ENCODE measurements at regions not wholly inside any gene's neighbourhood (a gene's known extent, or its start where the extent isn't known, plus 50 kb on each side); places are given as distances from the start of the nearest gene placed in this dataset.

- TF ChIP-seq MXI1 (conservative IDR thresholded peaks at IDR 0.05; ENCODE audit: poor library complexity, severe bottlenecking): no peak
- no peak for TF ChIP-seq RAD21 (conservative IDR thresholded peaks at IDR 0.05)
- TF ChIP-seq EZH2 (IDR thresholded peaks at IDR 0.05; ENCODE audit: borderline replicate concordance, insufficient read depth, low read length, poor library complexity, severe bottlenecking): no peak
- Histone ChIP-seq H3K9me2 (ENCODE audit: insufficient read depth, low read length) (no peaks in the 10 kb centered on the region), H2AFZ (ENCODE audit: low read depth, low read length) (no peak overlapping the region), H3K79me2 (replicated peaks; ENCODE audit: insufficient read depth, low read length) (no peaks in the 10 kb centered on the region), H3F3A (ENCODE audit: insufficient read depth, low read length, poor library complexity, severe bottlenecking) (no peaks in the 10 kb centered on the region), H3K9ac (ENCODE audit: low read length) (no peak overlapping the region), H4K20me1 (ENCODE audit: insufficient read depth) (no peaks in the 10 kb centered on the region), H3K27me3 (ENCODE audit: insufficient read depth, low read depth, low read length) (no peaks in the 10 kb centered on the region), H3K9me3 (ENCODE audit: low read length) (no peaks in the 10 kb centered on the region), H3K27ac (ENCODE audit: low read length) (no peak overlapping the region), H3K4me3 (ENCODE audit: low read length) (no peak overlapping the region), H3K4me2 (ENCODE audit: low read length) (no peak overlapping the region), H3K36me3 (ENCODE audit: insufficient read depth, low read length) (no peaks in the 10 kb centered on the region)
Observed at GRCh38 chr12:67370979-67371378, 101.8 kb downstream of the CAND1 start.

GRCh38 chr12:67377021-67377420 is 107.9 kb downstream of the CAND1 start:
- no peak overlapping the region for H2AFZ ChIP-seq (ENCODE audit: low read depth, low read length)
- TF ChIP-seq TAF1 (IDR thresholded peaks at IDR 0.05; ENCODE audit: low read depth) (no peak), POLR2AphosphoS5 (IDR thresholded peaks at IDR 0.05) (no peak), RAD21 (conservative IDR thresholded peaks at IDR 0.05) (no peak), EZH2 (IDR thresholded peaks at IDR 0.05; ENCODE audit: borderline replicate concordance, insufficient read depth, low read length, poor library complexity, severe bottlenecking) (no peak)

GRCh38 chr12:67377541-67377940 is 108.4 kb downstream of the CAND1 start:
- TF ChIP-seq TAF1 (IDR thresholded peaks at IDR 0.05; ENCODE audit: low read depth): no peak
- no peak for TF ChIP-seq RAD21 (conservative IDR thresholded peaks at IDR 0.05)
- no peak for TF ChIP-seq SMC3 (conservative IDR thresholded peaks at IDR 0.05; ENCODE audit: poor library complexity)
- no peak for TF ChIP-seq EZH2 (IDR thresholded peaks at IDR 0.05; ENCODE audit: borderline replicate concordance, insufficient read depth, low read length, poor library complexity, severe bottlenecking)
- no peak for TF ChIP-seq POLR2AphosphoS5 (IDR thresholded peaks at IDR 0.05)
- TF ChIP-seq REST (IDR thresholded peaks at IDR 0.05; ENCODE audit: borderline replicate concordance): no peak
- TF ChIP-seq EP300 (conservative IDR thresholded peaks at IDR 0.05; ENCODE audit: poor library complexity, severe bottlenecking): no peak
- TF ChIP-seq CTCF (IDR thresholded peaks at IDR 0.05; ENCODE audit: poor library complexity, severe bottlenecking): no peak
- no peak for TF ChIP-seq MXI1 (conservative IDR thresholded peaks at IDR 0.05; ENCODE audit: poor library complexity, severe bottlenecking)
- H3K36me3 ChIP-seq (ENCODE audit: insufficient read depth, low read length): no peaks in the 10 kb centered on the region
- no peaks in the 10 kb centered on the region for H3K27me3 ChIP-seq (ENCODE audit: insufficient read depth, low read depth, low read length)
- no peak overlapping the region for H3K4me2 ChIP-seq (ENCODE audit: low read length)
- no peaks in the 10 kb centered on the region for H3K79me2 ChIP-seq (replicated peaks; ENCODE audit: insufficient read depth, low read length)
- no peak overlapping the region for H3K9ac ChIP-seq (ENCODE audit: low read length)
- no peaks in the 10 kb centered on the region for H4K20me1 ChIP-seq (ENCODE audit: insufficient read depth)
- H3K9me3 ChIP-seq (ENCODE audit: low read length): no peaks in the 10 kb centered on the region
- H2AFZ ChIP-seq (ENCODE audit: low read depth, low read length): no peak overlapping the region
- no peak overlapping the region for H3K27ac ChIP-seq (ENCODE audit: low read length)
- no peaks in the 10 kb centered on the region for H3K9me2 ChIP-seq (ENCODE audit: insufficient read depth, low read length)
- H3K4me3 ChIP-seq (ENCODE audit: low read length): no peak overlapping the region
- no peaks in the 10 kb centered on the region for H3F3A ChIP-seq (ENCODE audit: insufficient read depth, low read length, poor library complexity, severe bottlenecking)

More at GRCh38 chr12:67377021-67377420, 107.9 kb downstream of the CAND1 start:
- no peaks in the 10 kb centered on the region for H3F3A ChIP-seq (ENCODE audit: insufficient read depth, low read length, poor library complexity, severe bottlenecking)
- no peak overlapping the region for H3K27ac ChIP-seq (ENCODE audit: low read length)
- no peak overlapping the region for H3K4me3 ChIP-seq (ENCODE audit: low read length)
- no peaks in the 10 kb centered on the region for H3K36me3 ChIP-seq (ENCODE audit: insufficient read depth, low read length)
- H3K4me2 ChIP-seq (ENCODE audit: low read length): no peak overlapping the region
- H4K20me1 ChIP-seq (ENCODE audit: insufficient read depth): no peaks in the 10 kb centered on the region
- no peaks in the 10 kb centered on the region for H3K79me2 ChIP-seq (replicated peaks; ENCODE audit: insufficient read depth, low read length)
- H3K9ac ChIP-seq (ENCODE audit: low read length): no peak overlapping the region
- no peaks in the 10 kb centered on the region for H3K9me3 ChIP-seq (ENCODE audit: low read length)
- no peaks in the 10 kb centered on the region for H3K9me2 ChIP-seq (ENCODE audit: insufficient read depth, low read length)
- no peaks in the 10 kb centered on the region for H3K27me3 ChIP-seq (ENCODE audit: insufficient read depth, low read depth, low read length)

Measured in neural cell (in vitro differentiated cells).